ENCODE measurements at regions not wholly inside any gene's neighbourhood (a gene's known extent, or its start where the extent isn't known, plus 50 kb on each side); places are given as distances from the start of the nearest gene placed in this dataset.

- in situ Hi-C loops (cut with MboI; ENCODE audit: low pct_ligation_motif_present in 1 of 4, low pct_unique_long_range_greater_than_20kb in 1 of 4, low sequenced_read_pairs in 3 of 4) (no loop called here), intact Hi-C loops (cut with DNase I; ENCODE audit: low total_unique reads) (no loop called here)
- WGBS, 2 donors (ENCODE audit: low coverage in 1 of 2) = 86% methylated on average over 3 of the region's 3 CpGs; no CpG with 5 or more reads in 1 of the 2 donors
- TF ChIP-seq CTCF (IDR thresholded peaks at IDR 0.05) = no peak
- no peak for TF ChIP-seq EP300 (IDR thresholded peaks at IDR 0.05; ENCODE audit: low read depth)
- TF ChIP-seq POLR2AphosphoS5 (IDR thresholded peaks at IDR 0.05) = no peak
- no peak overlapping the region for H3K4me3 ChIP-seq
- H3K4me1 ChIP-seq = no peaks in the 10 kb centered on the region
- no peaks in the 10 kb centered on the region for H3K9me3 ChIP-seq
- H3K36me3 ChIP-seq = no peaks in the 10 kb centered on the region
- H3K27ac ChIP-seq = no peak overlapping the region
- no peak for DNase-seq
- no peaks in the 10 kb centered on the region for H3K27me3 ChIP-seq
Observed at GRCh38 chr15:79524531-79524930, 92.4 kb downstream of the MINAR1 start.

- TF ChIP-seq EP300 (IDR thresholded peaks at IDR 0.05; ENCODE audit: low read depth) (no peak), CTCF (IDR thresholded peaks at IDR 0.05) (no peak), POLR2A (IDR thresholded peaks at IDR 0.05) (no peak), POLR2AphosphoS5 (IDR thresholded peaks at IDR 0.05) (no peak)
- no peaks in the 10 kb centered on the region for H3K4me1 ChIP-seq
- H3K9me3 ChIP-seq = no peaks in the 10 kb centered on the region
- no peak overlapping the region for H3K4me3 ChIP-seq
- intact Hi-C loops (cut with DNase I; ENCODE audit: low total_unique reads) (no loop called here), in situ Hi-C loops (cut with MboI; ENCODE audit: low pct_ligation_motif_present in 1 of 4, low pct_unique_long_range_greater_than_20kb in 1 of 4, low sequenced_read_pairs in 3 of 4) (no loop called here)
- no peaks in the 10 kb centered on the region for H3K27me3 ChIP-seq
- no peak overlapping the region for H3K27ac ChIP-seq
- H3K36me3 ChIP-seq = no peaks in the 10 kb centered on the region
- DNase-seq = no peak
- WGBS, 2 donors (ENCODE audit: low coverage in 1 of 2) = 60 to 64% methylated on average over 1 to 3 of the region's 3 CpGs
Observed at GRCh38 chr15:79526376-79526775, 94.2 kb downstream of the MINAR1 start.

GRCh38 chr15:79527821-79528220, 95.7 kb downstream of the MINAR1 start:
- TF ChIP-seq EP300 (IDR thresholded peaks at IDR 0.05; ENCODE audit: low read depth) (no peak), CTCF (IDR thresholded peaks at IDR 0.05) (no peak), POLR2AphosphoS5 (IDR thresholded peaks at IDR 0.05) (no peak), POLR2A (IDR thresholded peaks at IDR 0.05) (no peak)
- H3K4me3 ChIP-seq = no peak overlapping the region
- WGBS, 2 donors (ENCODE audit: low coverage in 1 of 2) = 27% methylated on average over 1 of the region's 1 CpG; no CpG with 5 or more reads in 1 of the 2 donors
- in situ Hi-C loops (cut with MboI; ENCODE audit: low pct_ligation_motif_present in 1 of 4, low pct_unique_long_range_greater_than_20kb in 1 of 4, low sequenced_read_pairs in 3 of 4) = no loop called here
- intact Hi-C loops (cut with DNase I; ENCODE audit: low total_unique reads) = no loop called here
- DNase-seq = no peak
- no peaks in the 10 kb centered on the region for H3K27me3 ChIP-seq
- H3K4me1 ChIP-seq = no peaks in the 10 kb centered on the region
- no peaks in the 10 kb centered on the region for H3K9me3 ChIP-seq
- H3K27ac ChIP-seq = no peak overlapping the region
- no peaks in the 10 kb centered on the region for H3K36me3 ChIP-seq

- in situ Hi-C loops (cut with MboI; ENCODE audit: low pct_ligation_motif_present in 1 of 4, low pct_unique_long_range_greater_than_20kb in 1 of 4, low sequenced_read_pairs in 3 of 4) = no loop called here
- TF ChIP-seq POLR2AphosphoS5 (IDR thresholded peaks at IDR 0.05) = no peak
Observed at GRCh38 chr15:79529157-79529785, 97.1 kb downstream of the MINAR1 start.

GRCh38 chr15:79535536-79535935, 103.4 kb downstream of the MINAR1 start:
- WGBS, 2 donors (ENCODE audit: low coverage in 1 of 2) = 74 to 90% methylated on average over 2 to 3 of the region's 3 CpGs
- Histone ChIP-seq H3K27me3 (no peaks in the 10 kb centered on the region), H3K36me3 (no peaks in the 10 kb centered on the region), H3K4me3 (no peak overlapping the region), H3K4me1 (no peaks in the 10 kb centered on the region), H3K27ac (no peak overlapping the region), H3K9me3 (no peaks in the 10 kb centered on the region)
- TF ChIP-seq POLR2A (IDR thresholded peaks at IDR 0.05) = no peak
- in situ Hi-C loops (cut with MboI; ENCODE audit: low pct_ligation_motif_present in 1 of 4, low pct_unique_long_range_greater_than_20kb in 1 of 4, low sequenced_read_pairs in 3 of 4) = no loop called here
- intact Hi-C loops (cut with DNase I; ENCODE audit: low total_unique reads) = no loop called here
- DNase-seq = no peak

More at GRCh38 chr15:79529157-79529785, 97.1 kb downstream of the MINAR1 start:
- intact Hi-C loops (cut with DNase I; ENCODE audit: low total_unique reads) = no loop called here
- DNase-seq = no peak
- 47 to 67% methylated on average over 3 to 8 of the region's 8 CpGs for WGBS, 2 donors (ENCODE audit: low coverage in 1 of 2)
- H3K36me3 ChIP-seq = no peaks in the 10 kb centered on the region
- H3K4me1 ChIP-seq = no peaks in the 10 kb centered on the region
- no peak overlapping the region for H3K4me3 ChIP-seq
- no peak overlapping the region for H3K27ac ChIP-seq
- no peaks in the 10 kb centered on the region for H3K27me3 ChIP-seq
- no peaks in the 10 kb centered on the region for H3K9me3 ChIP-seq
